Psoas muscle (tissue), 7 donors: ENCODE measurements at regions not wholly inside any gene's neighbourhood (a gene's known extent, or its start where the extent isn't known, plus 50 kb on each side); places are given as distances from the start of the nearest gene placed in this dataset.

Source experiments
- ATAC-seq, 4 donors: fragments of 200-7000 bp; cut with Tn5 transposase; one replicate each; pipeline ENCODE4 v1.9.1; 2020; ENCODE audit warnings: moderate library complexity in 3 of 4, mild to moderate bottlenecking in 2 of 4
- DNase-seq, 2 donors: peaks; one replicate each; pipeline ENCODE4 v3.0.0-alpha.2; 2020
- H3K27ac ChIP-seq: fragments of 200-600 bp; one replicate; pipeline ENCODE4 v1.8.0; 2022
- H3K27me3 ChIP-seq, 3 donors: fragments of 200-600 bp in 1 of 3; one replicate each; pipeline versions ENCODE4 v1.6.1 to v1.8.0; 2013 to 2022; ENCODE audit warnings: low read length in 2 of 3, mild to moderate bottlenecking in 2 of 3, moderate library complexity in 1 of 3; ENCODE audit not compliant: insufficient read depth in 3 of 3
- H3K36me3 ChIP-seq, 2 donors: fragments of 200-600 bp in 1 of 2; one replicate each; pipeline versions ENCODE4 v1.6.1 to v1.8.0; 2013 to 2022; ENCODE audit warnings: low read depth in 1 of 2, mild to moderate bottlenecking in 1 of 2, moderate library complexity in 1 of 2; ENCODE audit not compliant: insufficient read depth in 1 of 2
- H3K4me1 ChIP-seq: fragments of 200-600 bp; one replicate; pipeline ENCODE4 v1.8.0; 2022
- H3K4me3 ChIP-seq: fragments of 200-600 bp; one replicate; pipeline ENCODE4 v1.8.0; 2022; ENCODE audit warnings: mild to moderate bottlenecking
- H3K9me3 ChIP-seq: fragments of 200-600 bp; one replicate; pipeline ENCODE4 v1.8.0; 2022
- CTCF ChIP-seq: fragments of 200-600 bp; IDR thresholded peaks from one replicate; pipeline ENCODE4 v1.8.0; 2022; ENCODE audit warnings: antibody characterized with exemption
- WGBS, 3 donors: extraction: QIAGEN DNeasy Blood & Tissue Kit; methylation state at CpG; one replicate each; pipeline versions ENCODE4 v1.1.6 to v1.1.7; 2013; 5-methylcytosine and 5-hydroxymethylcytosine counted together
- intact Hi-C, 2 donors: fragments of 100-400 bp; cut with DNase I; formaldehyde crosslinking; loops; one replicate each; pipeline versions ENCODE4 v1.11.0 to v1.14.2; 2022
- donor health status: healthy with polysubstance abuse.
- donor health status: DM: no; HTN: no; CAD: no; lungs with moderate emphysema.
- donor health status: Bipolar disorder and iron deficiency.
- donor health status: healthy.
- donor health status: DM: yes; HTN: yes; CAD: no.
- donor health status: DM: no; HTN: no; CAD: no.
- donor health status: DM: yes; HTN: yes; CAD: no.

DNA sequence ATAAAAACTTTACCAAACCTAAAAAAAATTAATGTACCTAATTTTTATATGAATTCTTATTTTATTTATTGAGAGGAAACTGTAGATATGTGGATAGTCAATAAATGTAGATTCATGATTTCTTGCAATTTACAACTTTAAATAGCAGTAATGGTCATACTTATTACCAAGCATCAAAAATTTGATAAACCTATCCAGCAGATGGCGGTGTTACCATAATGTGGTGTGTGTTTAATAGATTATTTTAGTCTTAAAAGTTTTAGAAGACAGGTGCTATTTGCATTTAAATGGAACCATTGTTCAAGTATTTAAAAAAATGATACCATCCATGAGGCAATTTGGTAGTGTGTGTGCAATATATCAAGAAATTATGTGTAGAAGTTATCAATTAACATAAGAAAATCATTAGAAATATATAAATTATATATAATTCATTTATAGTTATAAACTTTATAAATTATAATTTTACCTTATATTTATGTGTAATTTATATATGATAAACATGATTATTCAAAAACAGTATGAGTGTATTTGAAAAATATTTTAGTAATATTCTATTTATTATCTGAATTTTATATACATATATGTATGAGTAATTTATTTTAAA lies 176.0 kb upstream of the BCHE start:
- WGBS, 3 donors, result 10 to 16% (median 16%) methylated on average over 1 of the region's 1 CpG
- H3K9me3 ChIP-seq, result no peaks in the 10 kb centered on the region
- peak; percentile 11 for TF ChIP-seq CTCF

DNA sequence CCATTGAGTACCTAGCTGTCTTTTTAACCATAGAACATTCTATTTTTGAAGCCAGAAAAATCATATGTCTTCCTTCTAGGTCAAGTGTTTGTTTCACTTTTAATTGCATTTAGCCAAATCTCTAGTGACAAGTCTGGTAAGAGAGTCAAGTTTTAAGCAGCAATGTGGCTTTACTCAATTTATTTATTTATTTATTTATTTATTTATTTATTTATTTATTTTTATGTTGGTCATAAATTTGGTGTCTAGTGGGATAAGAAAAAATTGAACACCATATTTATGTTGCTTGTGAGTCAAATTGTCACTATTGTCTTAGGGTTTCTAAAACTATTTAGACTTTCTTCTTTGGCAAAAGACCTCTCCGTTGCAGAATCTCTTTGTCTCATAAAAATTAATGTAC lies 174.5 kb upstream of the BCHE start:
- no peak for DNase-seq
- H3K27ac ChIP-seq, result no peak overlapping the region
- no peak overlapping the region for H3K4me3 ChIP-seq
- H3K9me3 ChIP-seq, result no peaks in the 10 kb centered on the region
- H3K4me1 ChIP-seq, result no peaks in the 10 kb centered on the region
- TF ChIP-seq CTCF, result no peak
- H3K27me3 ChIP-seq, result no peaks in the 10 kb centered on the region
- 88 to 95% (median 88%) methylated on average over 1 of the region's 1 CpG for WGBS, 3 donors
- ATAC-seq, result no peak
- H3K36me3 ChIP-seq, result no peaks in the 10 kb centered on the region
- intact Hi-C loops, result no loop called here

More for the DNA sequence above, 176.0 kb upstream of the BCHE start:
- no peak for DNase-seq
- Histone ChIP-seq H3K27me3 (no peaks in the 10 kb centered on the region), H3K4me3 (no peak overlapping the region), H3K36me3 (no peaks in the 10 kb centered on the region), H3K27ac (no peak overlapping the region), H3K4me1 (no peaks in the 10 kb centered on the region)
- intact Hi-C loops, result no loop called here
- no peak for ATAC-seq

- 93 to 97% (median 96%) methylated on average over 1 of the region's 1 CpG for whole genome bisulfite sequencing, 3 donors
- Histone ChIP-seq H3K27me3 (no peaks in the 10 kb centered on the region), H3K9me3 (no peaks in the 10 kb centered on the region), H3K4me1 (no peaks in the 10 kb centered on the region), H3K36me3 (no peaks in the 10 kb centered on the region), H3K4me3 (no peak overlapping the region), H3K27ac (no peak overlapping the region)
- intact Hi-C loops, result no loop called here
- no peak for TF ChIP-seq CTCF
- DNase-seq (no peak), ATAC-seq (no peak)
Observed at GRCh38 chr3:166005126-166005525, 167.9 kb upstream of the BCHE start.

DNA sequence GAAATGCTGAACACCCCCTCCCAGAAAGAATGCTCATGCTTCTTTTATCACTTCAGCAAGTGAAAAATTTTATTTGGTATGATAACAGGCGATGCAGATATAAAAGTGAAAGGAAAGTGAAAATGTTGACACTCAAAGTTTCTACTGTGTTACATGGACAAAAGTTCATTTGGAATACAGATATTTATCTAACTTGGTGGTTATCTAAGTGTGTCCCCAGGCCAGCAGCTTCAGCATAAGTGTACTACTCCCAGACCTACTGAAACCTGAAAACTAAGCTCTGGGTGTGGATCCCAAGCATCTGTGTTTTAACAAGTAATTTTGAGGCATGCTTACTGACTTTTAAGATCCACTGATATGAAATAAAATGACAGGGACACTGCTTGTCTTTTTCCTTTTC lies 157.1 kb upstream of the BCHE start:
- Histone ChIP-seq H3K27me3 (no peaks in the 10 kb centered on the region), H3K4me3 (no peak overlapping the region), H3K27ac (no peak overlapping the region), H3K36me3 (no peaks in the 10 kb centered on the region), H3K4me1 (no peaks in the 10 kb centered on the region), H3K9me3 (no peaks in the 10 kb centered on the region)
- TF ChIP-seq CTCF, result no peak
- no peak for DNase-seq
- no peak for ATAC-seq
- intact Hi-C loops, result no loop called here
- 89 to 94% (median 92%) methylated on average over 1 of the region's 1 CpG for WGBS, 3 donors

GRCh38 chr3:165984589-165984988 lies 147.4 kb upstream of the BCHE start:
- no peak overlapping the region for H3K4me3 ChIP-seq
- DNase-seq (no peak), ATAC-seq (no peak)
- no peak for TF ChIP-seq CTCF
- WGBS, 3 donors, result 53 to 68% (median 66%) methylated on average over 1 of the region's 1 CpG
- no peaks in the 10 kb centered on the region for H3K36me3 ChIP-seq
- intact Hi-C loops, result no loop called here
- no peaks in the 10 kb centered on the region for H3K4me1 ChIP-seq
- no peaks in the 10 kb centered on the region for H3K9me3 ChIP-seq
- H3K27ac ChIP-seq, result no peak overlapping the region
- H3K27me3 ChIP-seq, result no peaks in the 10 kb centered on the region
